ENCODE measurements at regions not wholly inside any gene's neighbourhood (a gene's known extent, or its start where the extent isn't known, plus 50 kb on each side); places are given as distances from the start of the nearest gene placed in this dataset.

- TF ChIP-seq POLR2A (IDR thresholded peaks at IDR 0.05; ENCODE audit: low read depth, low read length) (no peak), POLR2AphosphoS5 (IDR thresholded peaks at IDR 0.05; ENCODE audit: low read depth, low read length) (no peak), TAF1 (IDR thresholded peaks at IDR 0.05; ENCODE audit: low read depth, low read length) (no peak)
These were observed 178.3 kb downstream of the UACA start for GRCh38 chr15:70584838-70585706.

Data from GM12891 (cell line).